ENCODE measurements at regions not wholly inside any gene's neighbourhood (a gene's known extent, or its start where the extent isn't known, plus 50 kb on each side); places are given as distances from the start of the nearest gene placed in this dataset.

- DNase-seq (ENCODE audit: low spot score): no peak
- Histone ChIP-seq H3K9me3 (ENCODE audit: low read depth) (no peaks in the 10 kb centered on the region), H3K4me2 (no peak overlapping the region), H4K20me1 (ENCODE audit: insufficient read depth, poor library complexity, severe bottlenecking) (no peaks in the 10 kb centered on the region), H2AFZ (no peak overlapping the region), H3K4me3 (no peak overlapping the region), H3K9me2 (replicated peaks; ENCODE audit: insufficient read depth) (no peaks in the 10 kb centered on the region), H3K27me3 (no peaks in the 10 kb centered on the region), H3K4me1 (ENCODE audit: insufficient read depth) (peaks cover 8% of the 10 kb centered on the region), H3K79me2 (no peaks in the 10 kb centered on the region), H3K36me3 (replicated peaks; ENCODE audit: insufficient read depth, low read depth) (no peaks in the 10 kb centered on the region), H3K27ac (peak overlapping the region; percentile 16)
- TF ChIP-seq CTCF (IDR thresholded peaks at IDR 0.05; ENCODE audit: poor library complexity): no peak
- 62% methylated on average over 5 of the region's 5 CpGs for WGBS (ENCODE audit: low lambda C conversion rate, missing lambda C conversion rate)
These were observed 101.8 kb upstream of the C1QTNF7 start for GRCh38 chr4:15325987-15326386.

GRCh38 chr4:15327311-15328298 is 100.2 kb upstream of the C1QTNF7 start:
- WGBS (ENCODE audit: low lambda C conversion rate, missing lambda C conversion rate): 47% methylated on average over 7 of the region's 7 CpGs
- Histone ChIP-seq H3K4me2 (no peak overlapping the region), H3K9me3 (ENCODE audit: low read depth) (no peaks in the 10 kb centered on the region), H3K36me3 (replicated peaks; ENCODE audit: insufficient read depth, low read depth) (no peaks in the 10 kb centered on the region), H3K79me2 (no peaks in the 10 kb centered on the region), H3K27me3 (no peaks in the 10 kb centered on the region), H3K9me2 (replicated peaks; ENCODE audit: insufficient read depth) (no peaks in the 10 kb centered on the region), H3K27ac (no peak overlapping the region), H3K4me1 (ENCODE audit: insufficient read depth) (peaks cover 13% of the 10 kb centered on the region), H3K4me3 (no peak overlapping the region), H4K20me1 (ENCODE audit: insufficient read depth, poor library complexity, severe bottlenecking) (no peaks in the 10 kb centered on the region), H2AFZ (no peak overlapping the region)
- DNase-seq (ENCODE audit: low spot score): peak; percentile 23
- no peak for TF ChIP-seq EZH2 (IDR thresholded peaks at IDR 0.05; ENCODE audit: borderline replicate concordance)
- no peak for TF ChIP-seq EZH2phosphoT487 (IDR thresholded peaks at IDR 0.05; ENCODE audit: low read depth, severe bottlenecking, unreplicated experiment)
- no peak for TF ChIP-seq CTCF (IDR thresholded peaks at IDR 0.05; ENCODE audit: poor library complexity)

GRCh38 chr4:15331930-15332329 is 95.9 kb upstream of the C1QTNF7 start:
- Histone ChIP-seq H4K20me1 (ENCODE audit: insufficient read depth, poor library complexity, severe bottlenecking) (no peaks in the 10 kb centered on the region), H3K4me2 (peak overlapping the region; percentile 53), H3K27me3 (no peaks in the 10 kb centered on the region), H3K9me2 (replicated peaks; ENCODE audit: insufficient read depth) (no peaks in the 10 kb centered on the region), H3K79me2 (no peaks in the 10 kb centered on the region), H3K9me3 (ENCODE audit: low read depth) (no peaks in the 10 kb centered on the region), H3K4me1 (ENCODE audit: insufficient read depth) (peaks cover 13% of the 10 kb centered on the region), H2AFZ (no peak overlapping the region), H3K4me3 (no peak overlapping the region), H3K36me3 (replicated peaks; ENCODE audit: insufficient read depth, low read depth) (no peaks in the 10 kb centered on the region), H3K27ac (no peak overlapping the region)
- TF ChIP-seq CTCF (IDR thresholded peaks at IDR 0.05; ENCODE audit: poor library complexity) (no peak), EZH2phosphoT487 (IDR thresholded peaks at IDR 0.05; ENCODE audit: low read depth, severe bottlenecking, unreplicated experiment) (peak; percentile 65)
- WGBS (ENCODE audit: low lambda C conversion rate, missing lambda C conversion rate): 45% methylated on average over 3 of the region's 3 CpGs
- peak; percentile 30 for DNase-seq (ENCODE audit: low spot score)
